Left lung (tissue), 4 donors: ENCODE measurements at regions not wholly inside any gene's neighbourhood (a gene's known extent, or its start where the extent isn't known, plus 50 kb on each side); places are given as distances from the start of the nearest gene placed in this dataset.

ENCODE experiments used
- ATAC-seq: fragments of 200-7000 bp; cut with Tn5 transposase; one replicate; pipeline ENCODE4 v1.9.1; 2020; ENCODE audit warnings: moderate library complexity
- DNase-seq, 4 donors: peaks; one replicate each; pipeline ENCODE4 v3.0.0-alpha.2; 2013 to 2020
- H3K27ac ChIP-seq, 2 donors: fragments of 200-600 bp; sonication (generic) in 1 of 2; one replicate each; pipeline versions ENCODE4 v1.5.0 to v1.8.0; 2020 to 2021
- H3K27me3 ChIP-seq, 2 donors: fragments of 200-600 bp; sonication (generic) in 1 of 2; one replicate each; pipeline versions ENCODE4 v1.5.0 to v1.8.0; 2020 to 2021
- H3K36me3 ChIP-seq, 2 donors: fragments of 200-600 bp; sonication (generic) in 1 of 2; one replicate each; pipeline versions ENCODE4 v1.5.0 to v1.8.0; 2020 to 2021
- H3K4me1 ChIP-seq, 2 donors: fragments of 200-600 bp; one replicate each; pipeline ENCODE4 v1.8.0; 2021
- H3K4me3 ChIP-seq, 2 donors: fragments of 200-600 bp; sonication (generic) in 1 of 2; one replicate each; pipeline versions ENCODE4 v1.5.0 to v1.8.0; 2020 to 2021; ENCODE audit warnings: mild to moderate bottlenecking in 1 of 2
- H3K9me3 ChIP-seq, 2 donors: fragments of 200-600 bp; sonication (generic) in 1 of 2; one replicate each; pipeline versions ENCODE4 v1.5.0 to v1.8.0; 2020 to 2021
- intact Hi-C, 2 donors: fragments of 100-400 bp; cut with DNase I; formaldehyde crosslinking; loops; one replicate each; pipeline versions ENCODE4 v1.11.2 to v1.14.2; 2022
- TF ChIP-seq, protein P1 (sequence below), 2 donors: fragments of 200-600 bp; sonication (generic) in 1 of 2; IDR thresholded peaks; one replicate each; pipeline versions ENCODE4 v1.5.0 to v1.8.0; 2021; ENCODE audit warnings: antibody characterized with exemption in 2 of 2
- donor health status: DM: no; HTN: yes; CAD: no.
- donor health status: DM: no; HTN: no; CAD: no.

DNA sequence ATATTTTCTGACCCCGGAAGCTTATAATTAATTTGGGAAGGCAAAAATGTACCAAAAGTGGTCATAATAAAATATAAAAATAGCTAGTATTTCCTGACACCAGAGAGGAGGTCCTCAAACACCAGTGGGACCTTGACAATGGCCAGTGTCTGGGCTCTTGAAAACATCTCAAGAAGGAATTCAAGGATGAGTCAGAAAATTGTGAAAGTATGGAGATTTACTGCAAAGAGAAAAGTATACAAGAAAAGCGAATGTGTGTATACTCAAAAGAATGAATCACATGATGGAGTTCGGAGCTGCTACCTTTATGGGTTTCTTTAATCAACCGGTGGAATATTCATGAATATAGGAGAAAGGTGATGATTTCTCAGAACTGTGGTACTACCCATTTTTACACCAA, 1709.0 kb upstream of the WWC1 start:
- TF ChIP-seq, protein P1, sequence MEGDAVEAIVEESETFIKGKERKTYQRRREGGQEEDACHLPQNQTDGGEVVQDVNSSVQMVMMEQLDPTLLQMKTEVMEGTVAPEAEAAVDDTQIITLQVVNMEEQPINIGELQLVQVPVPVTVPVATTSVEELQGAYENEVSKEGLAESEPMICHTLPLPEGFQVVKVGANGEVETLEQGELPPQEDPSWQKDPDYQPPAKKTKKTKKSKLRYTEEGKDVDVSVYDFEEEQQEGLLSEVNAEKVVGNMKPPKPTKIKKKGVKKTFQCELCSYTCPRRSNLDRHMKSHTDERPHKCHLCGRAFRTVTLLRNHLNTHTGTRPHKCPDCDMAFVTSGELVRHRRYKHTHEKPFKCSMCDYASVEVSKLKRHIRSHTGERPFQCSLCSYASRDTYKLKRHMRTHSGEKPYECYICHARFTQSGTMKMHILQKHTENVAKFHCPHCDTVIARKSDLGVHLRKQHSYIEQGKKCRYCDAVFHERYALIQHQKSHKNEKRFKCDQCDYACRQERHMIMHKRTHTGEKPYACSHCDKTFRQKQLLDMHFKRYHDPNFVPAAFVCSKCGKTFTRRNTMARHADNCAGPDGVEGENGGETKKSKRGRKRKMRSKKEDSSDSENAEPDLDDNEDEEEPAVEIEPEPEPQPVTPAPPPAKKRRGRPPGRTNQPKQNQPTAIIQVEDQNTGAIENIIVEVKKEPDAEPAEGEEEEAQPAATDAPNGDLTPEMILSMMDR (IDR thresholded peaks at IDR 0.05): no peak
- no peak for DNase-seq
- intact Hi-C loops: no loop called here
- no peaks in the 10 kb centered on the region for H3K36me3 ChIP-seq
- H3K4me1 ChIP-seq: no peaks in the 10 kb centered on the region
- H3K27ac ChIP-seq: no peak overlapping the region
- no peak overlapping the region for H3K4me3 ChIP-seq
- H3K27me3 ChIP-seq: no peaks in the 10 kb centered on the region
- H3K9me3 ChIP-seq: peaks cover 0 to 3% of the 10 kb centered on the region in 2 donors
- ATAC-seq: no peak

DNA sequence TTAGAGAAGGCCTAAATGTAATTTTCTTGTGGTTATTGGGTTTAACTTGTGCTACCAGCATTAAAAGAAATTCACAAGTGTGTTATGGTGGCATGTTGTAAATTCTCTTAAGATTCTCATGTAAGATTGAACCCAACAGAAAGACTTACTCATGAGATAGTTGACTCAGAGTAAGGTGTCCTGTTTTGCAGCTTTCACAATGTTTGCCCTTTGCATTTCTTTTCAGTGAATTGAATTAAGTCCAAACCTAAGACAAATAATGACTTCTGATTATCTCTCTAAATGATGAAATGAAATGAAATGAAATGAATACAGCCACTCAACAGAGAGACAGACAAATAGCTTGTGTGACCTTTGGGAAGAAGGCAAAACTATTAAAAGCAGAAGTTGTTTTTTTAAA, 1696.9 kb upstream of the WWC1 start:
- H3K9me3 ChIP-seq: no peaks in the 10 kb centered on the region
- TF ChIP-seq, protein P1 (IDR thresholded peaks at IDR 0.05): no peak
- intact Hi-C loops: no loop called here
- ATAC-seq (no peak), DNase-seq (no peak)
- H3K27me3 ChIP-seq: no peaks in the 10 kb centered on the region
- H3K4me3 ChIP-seq: no peak overlapping the region
- H3K27ac ChIP-seq: no peak overlapping the region
- H3K4me1 ChIP-seq: no peaks in the 10 kb centered on the region
- H3K36me3 ChIP-seq: no peaks in the 10 kb centered on the region

DNA sequence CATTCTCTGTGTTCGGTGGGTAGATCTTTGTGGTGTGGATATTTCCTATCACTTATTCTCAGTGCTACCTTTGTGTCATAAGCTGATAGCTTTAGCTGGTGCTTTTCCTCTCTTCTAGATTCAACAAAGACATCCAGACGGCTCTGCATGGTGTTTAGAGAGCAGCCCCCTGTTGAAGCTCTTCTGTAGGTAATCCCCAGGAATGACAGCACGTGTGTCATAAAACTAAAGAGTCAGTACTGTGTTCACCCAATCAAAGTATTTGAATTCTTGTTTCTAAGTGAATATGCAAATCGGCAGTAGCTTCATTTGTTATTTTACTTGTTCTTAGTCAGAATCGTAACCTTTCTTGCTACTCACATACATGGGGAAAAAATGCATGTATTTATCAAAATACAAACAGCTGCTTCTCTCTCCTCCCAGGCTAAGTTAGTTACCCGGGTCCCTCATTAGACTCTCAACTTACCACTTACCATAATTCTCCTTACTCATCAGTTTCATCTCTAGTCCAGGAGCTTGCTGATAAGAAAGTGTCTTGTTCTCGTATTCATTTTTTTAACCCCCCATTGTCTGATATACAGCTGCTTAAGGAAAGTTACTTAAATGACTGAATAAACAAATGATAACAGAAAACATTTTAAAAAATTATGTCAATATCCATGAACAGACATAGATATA, 1696.0 kb upstream of the WWC1 start:
- Histone ChIP-seq H3K9me3 (no peaks in the 10 kb centered on the region), H3K4me1 (no peaks in the 10 kb centered on the region), H3K4me3 (no peak overlapping the region), H3K36me3 (no peaks in the 10 kb centered on the region), H3K27ac (no peak overlapping the region), H3K27me3 (no peaks in the 10 kb centered on the region)
- intact Hi-C loops: no loop called here
- DNase-seq (no peak), ATAC-seq (no peak)
- TF ChIP-seq, protein P1 (IDR thresholded peaks at IDR 0.05): no peak

DNA sequence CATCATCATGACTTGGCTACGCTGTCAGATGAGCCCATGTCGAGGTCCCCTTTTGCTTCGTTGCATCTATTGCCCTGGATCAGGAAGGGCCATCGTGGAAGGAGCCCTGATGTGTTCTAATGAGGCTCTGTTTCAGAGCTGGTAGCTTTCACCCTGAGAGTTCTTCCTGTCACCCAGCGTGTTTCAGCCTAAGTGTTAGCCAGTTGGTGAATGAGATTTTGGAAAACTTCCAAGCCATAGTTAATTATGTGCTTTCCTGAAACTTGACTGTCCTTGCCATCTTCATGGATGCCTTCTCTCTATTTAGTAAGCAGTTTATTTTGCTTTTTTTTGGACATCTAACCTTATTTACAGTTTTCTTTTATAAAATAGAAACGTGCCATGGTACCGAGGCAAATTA, 1695.4 kb upstream of the WWC1 start:
- intact Hi-C loops: no loop called here
- Histone ChIP-seq H3K27ac (no peak overlapping the region), H3K9me3 (no peaks in the 10 kb centered on the region), H3K4me3 (no peak overlapping the region), H3K27me3 (no peaks in the 10 kb centered on the region), H3K4me1 (no peaks in the 10 kb centered on the region), H3K36me3 (no peaks in the 10 kb centered on the region)
- DNase-seq: no peak
- no peak for ATAC-seq
- TF ChIP-seq, protein P1 (IDR thresholded peaks at IDR 0.05): no peak

DNA sequence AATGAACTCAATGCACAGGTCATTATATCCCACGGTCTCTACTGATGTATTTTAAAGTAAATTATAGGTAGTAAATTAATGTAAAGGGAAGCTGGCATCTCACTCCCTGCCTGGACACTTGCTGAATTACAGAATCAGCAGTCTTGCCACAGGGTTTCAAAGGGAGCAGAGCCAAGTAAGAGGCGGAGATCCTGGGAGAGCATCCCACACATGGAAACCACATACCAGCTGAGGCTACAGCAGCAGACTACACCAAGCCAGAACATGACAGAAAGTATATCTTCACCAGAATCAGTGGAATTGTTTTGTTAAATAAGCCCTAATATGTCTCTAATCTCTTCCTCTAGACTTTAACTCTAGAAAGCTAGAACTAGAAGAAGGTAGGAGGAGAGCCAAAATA, 1689.2 kb upstream of the WWC1 start:
- DNase-seq (no peak), ATAC-seq (no peak)
- no peak overlapping the region for H3K4me3 ChIP-seq
- H3K27ac ChIP-seq: no peak overlapping the region
- H3K36me3 ChIP-seq: no peaks in the 10 kb centered on the region
- TF ChIP-seq, protein P1 (IDR thresholded peaks at IDR 0.05): no peak
- no peaks in the 10 kb centered on the region for H3K27me3 ChIP-seq
- intact Hi-C loops: no loop called here
- H3K4me1 ChIP-seq: no peaks in the 10 kb centered on the region
- peaks cover 0 to 13% of the 10 kb centered on the region in 2 donors for H3K9me3 ChIP-seq
